BLaER1 (cell line): ENCODE measurements at regions not wholly inside any gene's neighbourhood (a gene's known extent, or its start where the extent isn't known, plus 50 kb on each side); places are given as distances from the start of the nearest gene placed in this dataset.

Source experiments
- H3K27ac ChIP-seq: shearing (Covaris generic); formaldehyde crosslinking; 2 replicates; pipeline ENCODE4 v1.8.1; 2022
- H3K27me3 ChIP-seq: shearing (Covaris generic); formaldehyde crosslinking; 2 replicates; pipeline ENCODE4 v1.8.1; 2022
- H3K36me3 ChIP-seq: shearing (Covaris generic); formaldehyde crosslinking; 2 replicates; pipeline ENCODE4 v1.8.1; 2022
- H3K4me1 ChIP-seq: shearing (Covaris generic); formaldehyde crosslinking; 2 replicates; pipeline ENCODE4 v1.8.1; 2022
- H3K4me2 ChIP-seq: shearing (Covaris generic); formaldehyde crosslinking; 2 replicates; pipeline ENCODE4 v1.8.1; 2022
- H3K4me3 ChIP-seq: shearing (Covaris generic); formaldehyde crosslinking; 2 replicates; pipeline ENCODE4 v1.8.1; 2022
- H3K9ac ChIP-seq: shearing (Covaris generic); formaldehyde crosslinking; 2 replicates; pipeline ENCODE4 v1.8.1; 2022
- H3K9me3 ChIP-seq: shearing (Covaris generic); formaldehyde crosslinking; 2 replicates; pipeline ENCODE4 v1.8.1; 2022
- H4K20me1 ChIP-seq: shearing (Covaris generic); formaldehyde crosslinking; 2 replicates; pipeline ENCODE4 v1.8.1; 2022
- Cebpa-rat ChIP-seq: shearing (Covaris generic); IDR thresholded peaks from 2 replicates; pipeline ENCODE4 v1.8.1; 2022

GRCh38 chr13:73388586-73388985 lies 329.8 kb downstream of the KLF5 start:
- no peaks in the 10 kb centered on the region for H3K4me1 ChIP-seq
- H3K9ac ChIP-seq, result no peak overlapping the region
- H3K27ac ChIP-seq, result no peak overlapping the region
- H3K36me3 ChIP-seq, result no peaks in the 10 kb centered on the region
- H3K4me2 ChIP-seq, result no peak overlapping the region
- H3K4me3 ChIP-seq, result no peak overlapping the region
- H3K27me3 ChIP-seq, result no peaks in the 10 kb centered on the region
- TF ChIP-seq Cebpa-rat, result no peak
- no peaks in the 10 kb centered on the region for H4K20me1 ChIP-seq
- H3K9me3 ChIP-seq, result no peaks in the 10 kb centered on the region

GRCh38 chr13:73387318-73387717 lies 328.5 kb downstream of the KLF5 start:
- no peaks in the 10 kb centered on the region for H3K36me3 ChIP-seq
- H3K27ac ChIP-seq, result no peak overlapping the region
- no peaks in the 10 kb centered on the region for H3K9me3 ChIP-seq
- no peak overlapping the region for H3K4me2 ChIP-seq
- no peak for TF ChIP-seq Cebpa-rat
- H3K9ac ChIP-seq, result no peak overlapping the region
- H3K27me3 ChIP-seq, result no peaks in the 10 kb centered on the region
- H3K4me3 ChIP-seq, result no peak overlapping the region
- H4K20me1 ChIP-seq, result no peaks in the 10 kb centered on the region
- H3K4me1 ChIP-seq, result no peaks in the 10 kb centered on the region

- no peak for TF ChIP-seq Cebpa-rat
- Histone ChIP-seq H3K4me3 (no peak overlapping the region), H3K27me3 (no peaks in the 10 kb centered on the region), H3K9me3 (no peaks in the 10 kb centered on the region), H4K20me1 (no peaks in the 10 kb centered on the region), H3K4me2 (no peak overlapping the region), H3K36me3 (no peaks in the 10 kb centered on the region), H3K9ac (no peak overlapping the region), H3K4me1 (no peaks in the 10 kb centered on the region), H3K27ac (no peak overlapping the region)
Measured at GRCh38 chr13:73385848-73386247, 327.0 kb downstream of the KLF5 start.

- H3K9me3 ChIP-seq, result no peaks in the 10 kb centered on the region
- TF ChIP-seq Cebpa-rat, result no peak
- no peak overlapping the region for H3K4me3 ChIP-seq
- H3K27ac ChIP-seq, result no peak overlapping the region
- no peak overlapping the region for H3K4me2 ChIP-seq
- no peaks in the 10 kb centered on the region for H4K20me1 ChIP-seq
- no peaks in the 10 kb centered on the region for H3K27me3 ChIP-seq
- H3K4me1 ChIP-seq, result no peaks in the 10 kb centered on the region
- H3K36me3 ChIP-seq, result no peaks in the 10 kb centered on the region
- no peak overlapping the region for H3K9ac ChIP-seq
Measured at GRCh38 chr13:73372666-73373627, 314.1 kb downstream of the KLF5 start.

DNA sequence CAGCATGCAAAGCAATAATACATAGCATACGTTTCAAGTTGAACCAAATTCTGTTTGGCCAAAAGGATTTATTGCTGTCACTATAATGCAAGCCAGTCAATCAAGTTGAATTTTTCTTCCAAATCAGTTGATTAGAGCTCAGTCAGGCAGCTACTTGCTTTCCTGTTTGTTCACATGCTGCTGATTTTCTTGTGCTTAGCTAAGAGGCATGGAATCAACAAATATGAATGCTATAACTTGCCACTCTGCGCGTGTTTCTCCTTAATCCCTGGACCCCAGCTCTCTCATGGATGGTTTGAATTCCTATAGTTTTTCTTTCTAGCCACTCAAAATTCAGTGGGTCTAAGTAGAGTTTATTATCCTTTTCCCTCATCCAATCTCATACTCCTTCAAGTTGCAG lies 311.3 kb downstream of the KLF5 start:
- Histone ChIP-seq H4K20me1 (no peaks in the 10 kb centered on the region), H3K9ac (no peak overlapping the region), H3K4me1 (no peaks in the 10 kb centered on the region), H3K36me3 (no peaks in the 10 kb centered on the region), H3K4me2 (no peak overlapping the region), H3K27me3 (no peaks in the 10 kb centered on the region), H3K4me3 (no peak overlapping the region), H3K27ac (no peak overlapping the region), H3K9me3 (no peaks in the 10 kb centered on the region)
- TF ChIP-seq Cebpa-rat, result no peak

GRCh38 chr13:73369095-73369494 lies 310.3 kb downstream of the KLF5 start:
- TF ChIP-seq Cebpa-rat, result no peak
- H3K4me1 ChIP-seq, result no peaks in the 10 kb centered on the region
- H3K36me3 ChIP-seq, result no peaks in the 10 kb centered on the region
- no peak overlapping the region for H3K4me2 ChIP-seq
- H3K9ac ChIP-seq, result no peak overlapping the region
- H3K27me3 ChIP-seq, result no peaks in the 10 kb centered on the region
- no peak overlapping the region for H3K27ac ChIP-seq
- no peaks in the 10 kb centered on the region for H4K20me1 ChIP-seq
- H3K4me3 ChIP-seq, result no peak overlapping the region
- H3K9me3 ChIP-seq, result no peaks in the 10 kb centered on the region

- H3K4me2 ChIP-seq, result no peak overlapping the region
- no peaks in the 10 kb centered on the region for H4K20me1 ChIP-seq
- no peak overlapping the region for H3K4me3 ChIP-seq
- no peak for TF ChIP-seq Cebpa-rat
- H3K9ac ChIP-seq, result no peak overlapping the region
- H3K9me3 ChIP-seq, result no peaks in the 10 kb centered on the region
- no peaks in the 10 kb centered on the region for H3K36me3 ChIP-seq
- no peaks in the 10 kb centered on the region for H3K4me1 ChIP-seq
- no peaks in the 10 kb centered on the region for H3K27me3 ChIP-seq
- no peak overlapping the region for H3K27ac ChIP-seq
Measured at GRCh38 chr13:73368608-73369007, 309.8 kb downstream of the KLF5 start.

- H3K9ac ChIP-seq, result no peak overlapping the region
- no peaks in the 10 kb centered on the region for H3K36me3 ChIP-seq
- no peak overlapping the region for H3K27ac ChIP-seq
- no peak for TF ChIP-seq Cebpa-rat
- no peaks in the 10 kb centered on the region for H3K9me3 ChIP-seq
- no peaks in the 10 kb centered on the region for H4K20me1 ChIP-seq
- no peaks in the 10 kb centered on the region for H3K4me1 ChIP-seq
- H3K27me3 ChIP-seq, result no peaks in the 10 kb centered on the region
- no peak overlapping the region for H3K4me2 ChIP-seq
- H3K4me3 ChIP-seq, result no peak overlapping the region
Measured at GRCh38 chr13:73367886-73368285, 309.1 kb downstream of the KLF5 start.

DNA sequence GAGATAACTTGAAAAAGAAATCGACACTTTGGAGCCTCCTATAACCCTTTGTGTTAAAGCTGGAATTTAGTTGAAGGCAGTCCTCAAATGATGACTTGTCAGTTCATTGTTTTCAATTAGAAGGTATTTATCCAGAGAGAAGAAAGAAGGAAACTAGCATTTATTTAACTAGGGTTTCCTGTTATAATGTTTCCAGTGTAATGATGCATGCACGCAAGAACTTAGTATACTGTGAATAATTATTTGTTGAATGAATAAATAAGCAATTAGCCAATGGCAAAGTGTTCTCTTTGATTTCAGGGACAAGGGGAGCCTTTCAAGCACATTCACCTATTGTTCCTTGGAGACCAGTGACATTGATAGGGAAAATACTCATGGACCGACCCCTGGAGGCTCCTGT lies 307.4 kb downstream of the KLF5 start:
- TF ChIP-seq Cebpa-rat, result no peak
- H3K36me3 ChIP-seq, result no peaks in the 10 kb centered on the region
- no peak overlapping the region for H3K9ac ChIP-seq
- no peaks in the 10 kb centered on the region for H3K27me3 ChIP-seq
- H3K9me3 ChIP-seq, result no peaks in the 10 kb centered on the region
- H3K27ac ChIP-seq, result no peak overlapping the region
- H3K4me3 ChIP-seq, result no peak overlapping the region
- no peak overlapping the region for H3K4me2 ChIP-seq
- H4K20me1 ChIP-seq, result no peaks in the 10 kb centered on the region
- H3K4me1 ChIP-seq, result no peaks in the 10 kb centered on the region

DNA sequence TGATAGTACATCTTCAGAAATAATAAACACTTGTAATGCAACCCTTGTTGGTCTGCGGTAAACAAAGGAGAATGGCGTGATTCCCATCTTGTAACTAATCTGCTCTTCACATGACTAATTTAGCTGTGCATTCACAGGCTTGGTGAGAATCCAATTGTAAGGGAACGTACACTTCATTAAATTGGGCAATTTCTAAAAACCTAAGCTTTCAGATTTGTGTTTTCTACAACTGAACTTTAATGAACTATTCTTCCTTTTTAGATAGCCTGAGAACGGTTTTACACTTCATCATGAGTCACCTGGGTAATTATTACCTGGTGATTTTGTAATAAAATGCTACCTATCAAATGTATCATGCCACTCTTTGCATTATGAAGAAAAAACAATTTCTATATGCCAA lies 306.9 kb downstream of the KLF5 start:
- Histone ChIP-seq H3K9ac (no peak overlapping the region), H3K4me2 (no peak overlapping the region), H3K9me3 (no peaks in the 10 kb centered on the region), H4K20me1 (no peaks in the 10 kb centered on the region), H3K27ac (no peak overlapping the region), H3K27me3 (no peaks in the 10 kb centered on the region), H3K4me3 (no peak overlapping the region), H3K36me3 (no peaks in the 10 kb centered on the region), H3K4me1 (no peaks in the 10 kb centered on the region)
- no peak for TF ChIP-seq Cebpa-rat
